ENCODE measurements at regions not wholly inside any gene's neighbourhood (a gene's known extent, or its start where the extent isn't known, plus 50 kb on each side); places are given as distances from the start of the nearest gene placed in this dataset.

GRCh38 chr11:116537121-116537520 is 235.7 kb downstream of the BUD13 start:
- Histone ChIP-seq H3K4me3 (no peak overlapping the region), H3K4me1 (no peaks in the 10 kb centered on the region), H3K36me3 (no peaks in the 10 kb centered on the region), H3K9me3 (no peaks in the 10 kb centered on the region), H3K27me3 (peaks cover 32% of the 10 kb centered on the region), H3K27ac (no peak overlapping the region)
- TF ChIP-seq POLR2A (IDR thresholded peaks at IDR 0.05), result no peak
- TF ChIP-seq EP300 (IDR thresholded peaks at IDR 0.05), result no peak
- TF ChIP-seq POLR2AphosphoS5 (IDR thresholded peaks at IDR 0.05), result no peak
- no peak for TF ChIP-seq CTCF (IDR thresholded peaks at IDR 0.05)
- DNase-seq (ENCODE audit: low spot score in 2 of 2), result peak in 1 of 2 donors; percentile 63
- 76% methylated on average over 10 of the region's 10 CpGs for WGBS

- Histone ChIP-seq H3K36me3 (no peaks in the 10 kb centered on the region), H3K4me3 (no peak overlapping the region), H3K27me3 (peaks cover 36% of the 10 kb centered on the region), H3K9me3 (no peaks in the 10 kb centered on the region), H3K27ac (no peak overlapping the region), H3K4me1 (no peaks in the 10 kb centered on the region)
- DNase-seq (ENCODE audit: low spot score in 2 of 2), result peak in 1 of 2 donors; percentile 74
- TF ChIP-seq POLR2AphosphoS5 (IDR thresholded peaks at IDR 0.05) (no peak), CTCF (IDR thresholded peaks at IDR 0.05) (no peak), POLR2A (IDR thresholded peaks at IDR 0.05) (no peak), EP300 (IDR thresholded peaks at IDR 0.05) (no peak)
- 82% methylated on average over 3 of the region's 3 CpGs for whole genome bisulfite sequencing
These were observed 236.4 kb downstream of the BUD13 start for GRCh38 chr11:116536416-116536815.

- Histone ChIP-seq H3K36me3 (no peaks in the 10 kb centered on the region), H3K4me1 (no peaks in the 10 kb centered on the region), H3K4me3 (no peak overlapping the region), H3K27ac (no peak overlapping the region), H3K9me3 (no peaks in the 10 kb centered on the region), H3K27me3 (peaks cover 38% of the 10 kb centered on the region)
- 55% methylated on average over 7 of the region's 9 CpGs for WGBS
- TF ChIP-seq CTCF (IDR thresholded peaks at IDR 0.05), result no peak
- no peak for TF ChIP-seq POLR2A (IDR thresholded peaks at IDR 0.05)
- TF ChIP-seq POLR2AphosphoS5 (IDR thresholded peaks at IDR 0.05), result no peak
- TF ChIP-seq EP300 (IDR thresholded peaks at IDR 0.05), result no peak
- DNase-seq (ENCODE audit: low spot score in 2 of 2), result peak in 1 of 2 donors; percentile 26
These were observed 236.8 kb downstream of the BUD13 start for GRCh38 chr11:116535994-116536393.

- WGBS, result 93% methylated on average over 9 of the region's 9 CpGs
- no peaks in the 10 kb centered on the region for H3K4me1 ChIP-seq
- peak in 1 of 2 donors; percentile 37 for DNase-seq (ENCODE audit: low spot score in 2 of 2)
- H3K27ac ChIP-seq, result no peak overlapping the region
- H3K36me3 ChIP-seq, result no peaks in the 10 kb centered on the region
- peaks cover 45% of the 10 kb centered on the region for H3K27me3 ChIP-seq
- no peak overlapping the region for H3K4me3 ChIP-seq
- TF ChIP-seq CTCF (IDR thresholded peaks at IDR 0.05) (no peak), POLR2AphosphoS5 (IDR thresholded peaks at IDR 0.05) (no peak), POLR2A (IDR thresholded peaks at IDR 0.05) (no peak), EP300 (IDR thresholded peaks at IDR 0.05) (no peak)
- H3K9me3 ChIP-seq, result no peaks in the 10 kb centered on the region
These were observed 237.7 kb downstream of the BUD13 start for GRCh38 chr11:116535120-116535519.

GRCh38 chr11:116534270-116534975 is 238.4 kb downstream of the BUD13 start:
- Histone ChIP-seq H3K4me3 (no peak overlapping the region), H3K27me3 (peaks cover 50% of the 10 kb centered on the region), H3K9me3 (no peaks in the 10 kb centered on the region), H3K36me3 (no peaks in the 10 kb centered on the region), H3K4me1 (no peaks in the 10 kb centered on the region), H3K27ac (no peak overlapping the region)
- WGBS, result 61% methylated on average over 14 of the region's 14 CpGs
- peak in 1 of 2 donors; percentile 37 for DNase-seq (ENCODE audit: low spot score in 2 of 2)
- TF ChIP-seq CTCF (IDR thresholded peaks at IDR 0.05) (no peak), POLR2AphosphoS5 (IDR thresholded peaks at IDR 0.05) (no peak), EP300 (IDR thresholded peaks at IDR 0.05) (no peak), POLR2A (IDR thresholded peaks at IDR 0.05) (no peak)

All from suprapubic skin (tissue), 4 donors.